Head of caudate nucleus (tissue), 42 donors: ENCODE measurements at regions not wholly inside any gene's neighbourhood (a gene's known extent, or its start where the extent isn't known, plus 50 kb on each side); places are given as distances from the start of the nearest gene placed in this dataset.

Experiments used
- DNase-seq, 42 donors: peaks; one replicate each; pipeline versions ENCODE4 v3.0.0 to v3.0.0-alpha.2; 2020 to 2021; ENCODE audit warnings: mixed read lengths in 7 of 42
- intact Hi-C: fragments of 100-400 bp; cut with DNase I; formaldehyde crosslinking; loops from one replicate; pipeline ENCODE4 v1.15.0; 2022

GRCh38 chr7:125136755-125137532 lies 207.3 kb upstream of the POT1 start:
- intact Hi-C loops: no loop called here
- DNase-seq: no peak

- no peak for DNase-seq
- intact Hi-C loops: no loop called here
These were observed 206.7 kb upstream of the POT1 start for GRCh38 chr7:125136341-125136740.

- intact Hi-C loops: no loop called here
- no peak for DNase-seq
These were observed 200.5 kb upstream of the POT1 start for GRCh38 chr7:125130173-125130572.

GRCh38 chr7:125127304-125127703 lies 197.7 kb upstream of the POT1 start:
- intact Hi-C loops: no loop called here
- DNase-seq: no peak

- intact Hi-C loops: no loop called here
- no peak for DNase-seq
These were observed 196.8 kb upstream of the POT1 start for GRCh38 chr7:125126376-125126775.

- no peak for DNase-seq
- intact Hi-C loops: no loop called here
These were observed 195.7 kb upstream of the POT1 start for GRCh38 chr7:125125315-125125714.

- intact Hi-C loops: no loop called here
- no peak for DNase-seq
These were observed 192.5 kb upstream of the POT1 start for GRCh38 chr7:125122173-125122572.

GRCh38 chr7:125119559-125120115 lies 190.0 kb upstream of the POT1 start:
- intact Hi-C loops: no loop called here
- peak in 1 of 42 donors; percentile 30 for DNase-seq

GRCh38 chr7:125118444-125118843 lies 188.8 kb upstream of the POT1 start:
- intact Hi-C loops: no loop called here
- DNase-seq: no peak

- DNase-seq: no peak
- intact Hi-C loops: no loop called here
These were observed 183.2 kb upstream of the POT1 start for GRCh38 chr7:125112850-125113249.

- intact Hi-C loops: no loop called here
- DNase-seq: peak in 4 of 42 donors; percentile 4 to 13 (median 9)
These were observed 169.9 kb upstream of the POT1 start for GRCh38 chr7:125099519-125099918.

- DNase-seq: no peak
- intact Hi-C loops: no loop called here
These were observed 168.8 kb upstream of the POT1 start for GRCh38 chr7:125098377-125098970.

- intact Hi-C loops: no loop called here
- DNase-seq: no peak
These were observed 161.0 kb upstream of the POT1 start for GRCh38 chr7:125090596-125090995.

- DNase-seq: no peak
- intact Hi-C loops: no loop called here
These were observed 159.5 kb upstream of the POT1 start for GRCh38 chr7:125089171-125089570.

GRCh38 chr7:125088555-125088954 lies 158.9 kb upstream of the POT1 start:
- intact Hi-C loops: no loop called here
- no peak for DNase-seq

GRCh38 chr7:125085084-125085483 lies 155.5 kb upstream of the POT1 start:
- DNase-seq: no peak
- intact Hi-C loops: no loop called here

- intact Hi-C loops: no loop called here
- no peak for DNase-seq
These were observed 154.6 kb upstream of the POT1 start for GRCh38 chr7:125084196-125084595.

- intact Hi-C loops: no loop called here
- DNase-seq: no peak
These were observed 144.5 kb upstream of the POT1 start for GRCh38 chr7:125074141-125074540.

- intact Hi-C loops: no loop called here
- DNase-seq: no peak
These were observed 135.9 kb upstream of the POT1 start for GRCh38 chr7:125065546-125065945.

- intact Hi-C loops: no loop called here
- DNase-seq: no peak
These were observed 135.4 kb upstream of the POT1 start for GRCh38 chr7:125065001-125065400.
